Endothelial cell (in vitro differentiated cells): ENCODE measurements at regions not wholly inside any gene's neighbourhood (a gene's known extent, or its start where the extent isn't known, plus 50 kb on each side); places are given as distances from the start of the nearest gene placed in this dataset.

ENCODE experiments used
- DNase-seq: peaks from one replicate; pipeline ENCODE4 v3.0.0; 2021; ENCODE audit warnings: low spot score
- H3K27ac Mint-ChIP-seq: one replicate; pipeline ENCODE4 v1.8.0; 2021; ENCODE audit warnings: mixed read lengths, inconsistent platforms; ENCODE audit not compliant: unreplicated experiment
- H3K27me3 Mint-ChIP-seq: one replicate; pipeline ENCODE4 v1.8.0; 2021; ENCODE audit warnings: mild to moderate bottlenecking, moderate library complexity, mixed read lengths, inconsistent platforms; ENCODE audit not compliant: unreplicated experiment
- H3K36me3 Mint-ChIP-seq: one replicate; pipeline ENCODE4 v1.8.0; 2021; ENCODE audit warnings: mild to moderate bottlenecking, low read depth, mixed read lengths, inconsistent platforms; ENCODE audit not compliant: unreplicated experiment
- H3K4me1 Mint-ChIP-seq: one replicate; pipeline ENCODE4 v1.8.0; 2021; ENCODE audit warnings: mild to moderate bottlenecking, mixed read lengths, inconsistent platforms; ENCODE audit not compliant: unreplicated experiment
- H3K4me3 Mint-ChIP-seq: one replicate; pipeline ENCODE4 v1.8.0; 2021; ENCODE audit warnings: mild to moderate bottlenecking, mixed read lengths, inconsistent platforms; ENCODE audit not compliant: unreplicated experiment
- H3K9me3 Mint-ChIP-seq: one replicate; pipeline ENCODE4 v1.8.0; 2021; ENCODE audit warnings: mixed read lengths, inconsistent platforms; ENCODE audit not compliant: unreplicated experiment
- CTCF ChIP-seq: fragments of 200-600 bp; sonication (generic); IDR thresholded peaks from one replicate; pipeline ENCODE4 v1.5.0; 2021; ENCODE audit warnings: antibody characterized with exemption; ENCODE audit not compliant: unreplicated experiment

GRCh38 chr13:31881495-31881882 is 142.2 kb downstream of the RXFP2 start:
- no peak overlapping the region for H3K4me3 Mint-ChIP-seq
- H3K36me3 Mint-ChIP-seq = no peaks in the 10 kb centered on the region
- no peaks in the 10 kb centered on the region for H3K27me3 Mint-ChIP-seq
- no peak for TF ChIP-seq CTCF
- H3K4me1 Mint-ChIP-seq = peaks cover 6% of the 10 kb centered on the region
- no peak for DNase-seq
- no peak overlapping the region for H3K27ac Mint-ChIP-seq
- H3K9me3 Mint-ChIP-seq = no peaks in the 10 kb centered on the region

GRCh38 chr13:31882794-31883193 is 143.5 kb downstream of the RXFP2 start:
- no peaks in the 10 kb centered on the region for H3K9me3 Mint-ChIP-seq
- no peaks in the 10 kb centered on the region for H3K36me3 Mint-ChIP-seq
- H3K27ac Mint-ChIP-seq = no peak overlapping the region

DNA sequence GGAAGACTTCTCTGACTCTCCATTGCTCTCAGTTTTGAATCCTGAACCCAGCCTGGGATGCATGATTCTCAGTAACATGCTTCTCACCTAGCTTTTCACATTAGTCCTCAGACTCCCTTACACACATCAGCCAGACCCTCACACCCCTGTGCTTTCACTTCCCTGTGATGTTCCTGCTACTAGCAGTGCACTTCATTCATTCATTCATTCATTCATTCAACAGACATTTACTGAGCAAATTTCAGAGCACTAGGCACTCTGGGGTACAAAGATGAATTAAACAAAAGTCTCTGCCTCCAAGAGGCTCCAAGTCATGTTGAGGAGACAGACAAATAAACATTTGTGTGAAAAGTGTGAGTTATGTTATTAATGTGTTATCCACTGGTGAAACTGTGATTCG is 145.2 kb downstream of the RXFP2 start:
- H3K27me3 Mint-ChIP-seq = peaks cover 3% of the 10 kb centered on the region
- H3K9me3 Mint-ChIP-seq = no peaks in the 10 kb centered on the region
- TF ChIP-seq CTCF = no peak
- H3K4me3 Mint-ChIP-seq = no peak overlapping the region
- no peaks in the 10 kb centered on the region for H3K36me3 Mint-ChIP-seq
- no peak for DNase-seq
- H3K27ac Mint-ChIP-seq = no peak overlapping the region
- no peaks in the 10 kb centered on the region for H3K4me1 Mint-ChIP-seq

More at GRCh38 chr13:31882794-31883193, 143.5 kb downstream of the RXFP2 start:
- H3K4me3 Mint-ChIP-seq = no peak overlapping the region
- no peaks in the 10 kb centered on the region for H3K4me1 Mint-ChIP-seq
- DNase-seq = no peak
- TF ChIP-seq CTCF = no peak
- H3K27me3 Mint-ChIP-seq = no peaks in the 10 kb centered on the region

- peaks cover 3% of the 10 kb centered on the region for H3K27me3 Mint-ChIP-seq
- no peaks in the 10 kb centered on the region for H3K36me3 Mint-ChIP-seq
- no peak overlapping the region for H3K27ac Mint-ChIP-seq
- no peak overlapping the region for H3K4me3 Mint-ChIP-seq
- no peak for TF ChIP-seq CTCF
- no peaks in the 10 kb centered on the region for H3K4me1 Mint-ChIP-seq
- no peak for DNase-seq
- H3K9me3 Mint-ChIP-seq = no peaks in the 10 kb centered on the region
These were observed 145.6 kb upstream of the FRY start for GRCh38 chr13:31885994-31886393.

GRCh38 chr13:31887286-31887685 is 144.3 kb upstream of the FRY start:
- no peak for TF ChIP-seq CTCF
- Mint-ChIP-seq H3K9me3 (no peaks in the 10 kb centered on the region), H3K27ac (no peak overlapping the region), H3K4me1 (no peaks in the 10 kb centered on the region), H3K4me3 (no peak overlapping the region), H3K27me3 (peaks cover 3% of the 10 kb centered on the region), H3K36me3 (no peaks in the 10 kb centered on the region)
- no peak for DNase-seq
